GM08714 (cell line): ENCODE measurements at regions not wholly inside any gene's neighbourhood (a gene's known extent, or its start where the extent isn't known, plus 50 kb on each side); places are given as distances from the start of the nearest gene placed in this dataset.

Experiments
- H3K4me3 ChIP-seq: fragments of 200-500 bp; sonication (Bioruptor generic); 2 replicates; pipeline ENCODE4 v1.5.1; 2014; ENCODE audit warnings: mild to moderate bottlenecking, low read length, inconsistent platforms
- ZNF274 ChIP-seq: IDR thresholded peaks from 2 replicates; pipeline ENCODE4 v1.6.1; 2012; ENCODE audit warnings: mild to moderate bottlenecking, low read depth, low read length

GRCh38 chr22:49355211-49355920 is 472.3 kb downstream of the BRD1 start:
- H3K4me3 ChIP-seq, result no peak overlapping the region
- TF ChIP-seq ZNF274, result no peak

DNA sequence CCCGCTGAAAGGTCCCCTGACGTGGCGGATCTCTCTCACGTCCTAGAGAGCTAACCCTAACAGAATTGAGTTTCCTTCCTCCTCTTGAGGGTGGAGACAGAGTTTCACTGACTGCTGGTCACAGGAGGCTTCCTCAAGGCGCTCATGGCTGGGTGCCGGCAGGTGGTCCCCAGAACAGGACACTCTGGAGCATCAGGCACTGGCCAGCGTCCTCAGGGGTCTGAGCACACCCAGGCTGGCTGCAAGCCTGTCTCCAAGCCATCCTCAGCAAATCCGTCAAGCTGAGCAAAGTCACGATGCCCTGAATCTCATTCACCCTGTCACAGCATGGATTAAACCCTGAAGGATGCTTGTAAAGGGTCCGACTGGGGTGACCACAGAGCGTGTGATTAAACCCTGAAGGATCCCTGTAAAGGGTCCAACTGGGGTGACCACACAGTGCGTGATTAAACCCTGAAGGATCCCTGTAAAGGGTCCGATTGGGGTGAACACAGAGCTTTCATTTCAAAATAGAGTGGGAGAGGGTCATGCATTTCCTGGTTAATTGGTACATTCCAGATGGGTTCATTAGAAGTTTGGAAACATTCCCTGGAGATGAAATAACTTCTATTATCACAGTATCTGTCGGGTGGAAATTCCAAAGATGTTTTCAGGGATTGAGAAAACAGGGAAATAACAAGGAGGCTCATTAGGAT is 473.0 kb downstream of the BRD1 start:
- H3K4me3 ChIP-seq, result no peak overlapping the region
- no peak for TF ChIP-seq ZNF274

- no peak overlapping the region for H3K4me3 ChIP-seq
- TF ChIP-seq ZNF274, result no peak
Measured at GRCh38 chr22:49353235-49353634, 474.4 kb downstream of the BRD1 start.

GRCh38 chr22:49352361-49353169 is 475.1 kb downstream of the BRD1 start:
- no peak overlapping the region for H3K4me3 ChIP-seq
- TF ChIP-seq ZNF274, result no peak

DNA sequence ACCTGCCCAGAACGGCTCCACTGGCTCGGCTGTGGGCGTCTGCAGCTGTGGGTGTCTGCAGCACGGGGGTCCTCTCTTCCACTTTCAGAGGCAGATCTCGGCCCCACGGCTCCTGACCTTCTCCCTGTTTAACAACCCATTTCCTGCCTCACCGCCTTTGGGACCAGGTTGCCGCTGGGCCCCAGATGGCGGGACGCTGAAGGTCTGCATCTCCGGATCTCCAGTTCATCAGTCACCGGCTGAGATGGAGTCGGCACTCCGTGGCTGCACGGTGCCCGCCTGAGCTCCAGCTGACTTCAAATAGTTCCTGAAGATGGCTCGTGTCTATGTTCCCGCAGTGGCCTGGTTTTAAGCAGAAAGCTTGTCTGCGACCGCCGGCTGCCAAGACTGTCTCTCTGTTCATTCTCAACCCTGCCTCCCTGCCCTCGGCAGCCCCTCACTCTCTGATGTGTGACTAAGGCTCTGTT is 475.9 kb downstream of the BRD1 start:
- no peak overlapping the region for H3K4me3 ChIP-seq
- no peak for TF ChIP-seq ZNF274

GRCh38 chr22:49350441-49351121 is 477.1 kb downstream of the BRD1 start:
- H3K4me3 ChIP-seq, result no peak overlapping the region
- TF ChIP-seq ZNF274, result no peak

DNA sequence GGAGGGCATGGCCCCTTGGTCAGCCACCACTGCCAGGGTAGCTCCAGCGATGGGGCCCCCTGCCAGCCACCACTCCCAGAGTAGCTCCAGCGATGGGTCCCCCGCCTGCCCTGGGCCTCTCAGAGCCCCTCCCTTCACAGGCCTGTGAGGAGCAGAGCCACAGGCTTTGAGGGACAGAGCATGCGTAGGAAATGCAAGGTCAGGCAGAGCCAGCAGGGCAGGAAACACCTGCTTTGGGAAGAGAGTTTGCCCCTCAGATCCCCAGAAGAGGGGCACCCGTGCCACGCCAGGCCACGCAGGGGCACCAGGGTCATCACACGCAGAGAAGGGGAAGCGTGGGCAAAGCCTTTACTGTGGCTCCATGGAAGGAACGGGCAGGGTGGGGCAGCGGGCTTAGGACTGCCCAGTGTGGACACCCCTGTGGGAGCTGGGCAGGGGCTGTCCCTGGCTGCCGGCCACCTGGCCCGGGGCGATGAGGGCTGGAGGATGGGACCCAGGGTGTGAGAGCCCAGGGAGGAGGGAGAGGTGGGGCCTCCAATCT is 477.8 kb downstream of the BRD1 start:
- no peak overlapping the region for H3K4me3 ChIP-seq
- no peak for TF ChIP-seq ZNF274

DNA sequence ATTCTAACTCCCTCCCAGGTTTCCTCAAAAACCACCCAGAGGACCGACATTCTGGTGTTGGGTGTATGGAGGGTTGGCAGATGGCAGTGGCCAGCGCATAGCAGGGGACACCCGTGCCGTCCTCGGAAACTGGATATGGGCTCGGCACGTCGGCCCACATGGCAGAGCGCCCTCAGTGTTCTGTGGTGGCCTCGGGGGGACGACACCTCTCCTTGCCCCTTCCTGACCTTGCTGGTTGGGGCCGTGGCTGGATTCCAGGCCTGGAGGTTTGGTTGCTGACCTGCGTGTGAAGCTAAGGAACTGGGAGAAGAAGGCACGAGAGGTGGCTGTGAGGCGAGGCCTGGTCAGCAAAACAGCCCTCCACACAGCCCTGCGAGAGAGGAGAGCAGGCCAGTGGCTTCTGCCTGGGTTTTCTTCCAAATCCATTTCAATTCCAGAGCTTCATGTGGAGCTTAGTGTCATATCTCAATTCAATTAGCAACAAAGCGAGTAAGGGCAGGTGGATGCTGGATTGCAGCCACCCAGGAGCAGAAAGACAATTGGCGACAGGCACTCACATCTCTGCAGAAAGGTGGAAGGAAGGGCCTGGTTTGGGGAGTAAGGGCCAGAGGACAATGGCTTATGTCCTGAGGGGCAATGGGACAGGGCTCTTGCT is 478.4 kb downstream of the BRD1 start:
- no peak for TF ChIP-seq ZNF274
- no peak overlapping the region for H3K4me3 ChIP-seq

DNA sequence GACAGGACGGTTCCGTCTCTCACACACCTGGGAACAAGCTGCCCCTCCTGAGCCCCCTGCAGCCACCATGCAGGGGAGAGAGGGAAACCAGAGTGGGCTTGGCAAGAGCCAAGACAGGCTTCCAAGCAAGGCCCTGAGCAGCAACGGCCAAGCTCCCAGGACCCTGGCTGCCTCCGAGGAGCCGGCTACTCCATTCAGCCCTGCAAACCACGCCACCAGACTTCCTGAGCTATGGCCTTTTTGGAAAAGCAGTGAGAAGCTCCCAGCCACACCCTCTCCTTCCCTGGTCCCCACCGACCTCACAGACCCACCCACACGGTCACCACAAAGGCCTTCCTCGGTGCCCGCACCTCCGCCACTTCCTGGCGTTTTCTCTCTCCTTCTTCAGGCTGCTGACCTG is 479.0 kb downstream of the BRD1 start:
- H3K4me3 ChIP-seq, result no peak overlapping the region
- TF ChIP-seq ZNF274, result no peak

DNA sequence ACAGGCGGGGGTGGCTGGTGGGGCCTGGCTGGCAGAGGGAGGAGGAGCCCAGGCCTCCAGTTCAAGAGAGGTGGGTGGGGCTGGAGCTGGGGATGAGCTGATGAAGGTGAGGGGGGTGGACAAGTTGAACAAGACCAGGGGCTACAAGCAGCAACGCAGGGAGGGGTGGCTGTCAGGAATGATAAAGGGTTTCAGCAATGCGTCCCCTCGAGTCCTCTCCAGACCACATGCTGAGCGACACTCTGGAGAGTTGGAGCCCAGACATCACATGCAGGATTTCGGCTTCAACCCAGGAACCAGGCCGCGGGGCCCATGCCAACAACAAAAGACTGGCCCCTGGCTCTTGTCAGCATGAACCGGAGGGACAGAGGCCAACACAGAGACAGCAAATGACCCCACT is 480.3 kb downstream of the BRD1 start:
- no peak for TF ChIP-seq ZNF274
- no peak overlapping the region for H3K4me3 ChIP-seq

GRCh38 chr22:49345896-49346295 is 481.8 kb downstream of the BRD1 start:
- no peak overlapping the region for H3K4me3 ChIP-seq
- TF ChIP-seq ZNF274, result no peak

DNA sequence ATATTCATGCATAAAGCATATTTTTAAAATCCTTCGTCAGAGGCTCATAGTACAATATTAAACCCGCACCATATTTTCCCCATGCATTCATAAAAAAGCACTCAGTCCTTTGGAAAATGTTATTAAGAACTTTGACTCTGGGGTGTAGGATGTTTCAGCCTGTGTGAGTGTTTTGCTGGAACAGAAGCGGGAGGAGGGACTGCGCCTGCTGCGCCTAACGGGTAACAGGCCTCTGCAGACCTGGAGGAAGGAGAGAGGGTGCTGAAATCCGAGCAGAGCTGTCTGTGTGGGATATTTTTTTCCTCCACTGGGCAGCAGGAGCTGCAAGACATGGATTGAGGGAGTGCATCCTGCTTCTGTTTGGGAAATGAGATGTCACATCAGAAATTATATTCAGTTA is 483.0 kb downstream of the BRD1 start:
- TF ChIP-seq ZNF274, result no peak
- no peak overlapping the region for H3K4me3 ChIP-seq

DNA sequence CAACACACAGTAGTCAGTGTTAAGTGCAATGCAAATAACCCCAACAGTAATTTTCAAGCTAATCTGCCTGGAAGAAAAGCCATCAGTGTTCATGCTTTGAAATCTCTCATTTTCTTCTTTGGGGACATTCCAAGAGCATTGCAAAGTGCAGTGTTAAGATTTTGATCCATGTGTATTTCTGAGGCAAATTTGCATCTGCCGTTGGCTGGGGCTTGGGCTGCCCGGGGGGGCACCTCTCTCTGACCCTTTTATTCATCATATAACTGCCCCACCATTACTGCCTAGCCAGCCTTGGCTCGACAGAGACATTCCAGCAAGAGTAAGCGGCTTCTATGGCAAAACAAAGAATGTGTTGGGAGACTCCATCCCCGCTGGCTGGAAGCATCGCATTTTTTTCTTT is 483.5 kb downstream of the BRD1 start:
- TF ChIP-seq ZNF274, result no peak
- no peak overlapping the region for H3K4me3 ChIP-seq
